ENCODE measurements at regions not wholly inside any gene's neighbourhood (a gene's known extent, or its start where the extent isn't known, plus 50 kb on each side); places are given as distances from the start of the nearest gene placed in this dataset.

- intact Hi-C loops (cut with DNase I, micrococcal nuclease), result no loop called here
- no peaks in the 10 kb centered on the region for H3K36me3 Mint-ChIP-seq (ENCODE audit: low read depth)
- ATAC-seq (no peak), DNase-seq (no peak)
- no peak overlapping the region for H3K4me3 Mint-ChIP-seq
- H3K4me1 Mint-ChIP-seq, result no peaks in the 10 kb centered on the region
- ChIA-PET POLR2A (no interaction called here), CTCF (interaction anchor here (0.7 kb wide), 1 partner anchor 23 kb away, joined by 3 read pairs; no protein-coding TSS in a partner anchor)
- peaks cover 8% of the 10 kb centered on the region for H3K27me3 Mint-ChIP-seq
- H3K27ac Mint-ChIP-seq, result no peak overlapping the region
- H3K9me3 Mint-ChIP-seq (ENCODE audit: low read depth), result no peaks in the 10 kb centered on the region
Measured at GRCh38 chr2:236904389-236905263, 181.1 kb upstream of the COPS8 start.

GRCh38 chr2:236905976-236906375 lies 179.7 kb upstream of the COPS8 start:
- no peaks in the 10 kb centered on the region for H3K4me1 Mint-ChIP-seq
- ChIA-PET CTCF (no interaction called here), POLR2A (no interaction called here)
- peaks cover 8% of the 10 kb centered on the region for H3K27me3 Mint-ChIP-seq
- no peak for ATAC-seq
- DNase-seq, result no peak
- no peaks in the 10 kb centered on the region for H3K36me3 Mint-ChIP-seq (ENCODE audit: low read depth)
- no peaks in the 10 kb centered on the region for H3K9me3 Mint-ChIP-seq (ENCODE audit: low read depth)
- no peak overlapping the region for H3K4me3 Mint-ChIP-seq
- intact Hi-C loops (cut with DNase I, micrococcal nuclease), result no loop called here
- no peak overlapping the region for H3K27ac Mint-ChIP-seq

- intact Hi-C loops (cut with DNase I, micrococcal nuclease), result no loop called here
- ChIA-PET CTCF (no interaction called here), POLR2A (no interaction called here)
- H3K27ac Mint-ChIP-seq, result no peak overlapping the region
- no peaks in the 10 kb centered on the region for H3K4me1 Mint-ChIP-seq
- DNase-seq (no peak), ATAC-seq (no peak)
- H3K4me3 Mint-ChIP-seq, result no peak overlapping the region
- no peaks in the 10 kb centered on the region for H3K36me3 Mint-ChIP-seq (ENCODE audit: low read depth)
- peaks cover 10% of the 10 kb centered on the region for H3K27me3 Mint-ChIP-seq
- H3K9me3 Mint-ChIP-seq (ENCODE audit: low read depth), result no peaks in the 10 kb centered on the region
Measured at GRCh38 chr2:236908439-236909192, 177.1 kb upstream of the COPS8 start.

- intact Hi-C loops (cut with DNase I, micrococcal nuclease), result no loop called here
- ChIA-PET POLR2A (no interaction called here), CTCF (no interaction called here)
- no peaks in the 10 kb centered on the region for H3K9me3 Mint-ChIP-seq (ENCODE audit: low read depth)
- peaks cover 8% of the 10 kb centered on the region for H3K27me3 Mint-ChIP-seq
- H3K27ac Mint-ChIP-seq, result no peak overlapping the region
- no peaks in the 10 kb centered on the region for H3K4me1 Mint-ChIP-seq
- ATAC-seq (no peak), DNase-seq (no peak)
- no peak overlapping the region for H3K4me3 Mint-ChIP-seq
- H3K36me3 Mint-ChIP-seq (ENCODE audit: low read depth), result no peaks in the 10 kb centered on the region
Measured at GRCh38 chr2:236909193-236909504, 176.5 kb upstream of the COPS8 start.

- DNase-seq (no peak), ATAC-seq (no peak)
- no peaks in the 10 kb centered on the region for H3K9me3 Mint-ChIP-seq (ENCODE audit: low read depth)
- intact Hi-C loops (cut with DNase I, micrococcal nuclease), result no loop called here
- H3K36me3 Mint-ChIP-seq (ENCODE audit: low read depth), result no peaks in the 10 kb centered on the region
- no peaks in the 10 kb centered on the region for H3K4me1 Mint-ChIP-seq
- no peak overlapping the region for H3K27ac Mint-ChIP-seq
- ChIA-PET CTCF (no interaction called here), POLR2A (no interaction called here)
- peaks cover 4% of the 10 kb centered on the region for H3K27me3 Mint-ChIP-seq
- H3K4me3 Mint-ChIP-seq, result no peak overlapping the region
Measured at GRCh38 chr2:236909802-236910201, 175.9 kb upstream of the COPS8 start.

GRCh38 chr2:236910781-236911495 lies 174.8 kb upstream of the COPS8 start:
- ChIA-PET CTCF (interaction anchor here (0.7 kb wide), 1 partner anchor 1440 kb away, joined by 3 read pairs; no protein-coding TSS in a partner anchor), POLR2A (no interaction called here)
- ATAC-seq, result no peak
- Mint-ChIP-seq H3K27ac (no peak overlapping the region), H3K9me3 (ENCODE audit: low read depth) (no peaks in the 10 kb centered on the region), H3K4me1 (no peaks in the 10 kb centered on the region), H3K27me3 (peaks cover 4% of the 10 kb centered on the region), H3K36me3 (ENCODE audit: low read depth) (no peaks in the 10 kb centered on the region), H3K4me3 (no peak overlapping the region)
- intact Hi-C loops (cut with DNase I, micrococcal nuclease), result no loop called here
- DNase-seq, result no peak

GRCh38 chr2:236912326-236913120 lies 173.2 kb upstream of the COPS8 start:
- ChIA-PET POLR2A (no interaction called here), CTCF (interaction anchor here (0.6 kb wide), 1 partner anchor 108 kb away, joined by 3 read pairs; no protein-coding TSS in a partner anchor)
- Mint-ChIP-seq H3K9me3 (ENCODE audit: low read depth) (no peaks in the 10 kb centered on the region), H3K27ac (no peak overlapping the region), H3K4me1 (no peaks in the 10 kb centered on the region), H3K36me3 (ENCODE audit: low read depth) (no peaks in the 10 kb centered on the region), H3K27me3 (peaks cover 8% of the 10 kb centered on the region), H3K4me3 (no peak overlapping the region)
- intact Hi-C loops (cut with DNase I, micrococcal nuclease), result no loop called here
- ATAC-seq (no peak), DNase-seq (no peak)

GRCh38 chr2:236915186-236915585 lies 170.5 kb upstream of the COPS8 start:
- intact Hi-C loops (cut with DNase I, micrococcal nuclease), result no loop called here
- Mint-ChIP-seq H3K4me1 (no peaks in the 10 kb centered on the region), H3K27me3 (peaks cover 10% of the 10 kb centered on the region), H3K36me3 (ENCODE audit: low read depth) (no peaks in the 10 kb centered on the region), H3K9me3 (ENCODE audit: low read depth) (no peaks in the 10 kb centered on the region), H3K4me3 (no peak overlapping the region), H3K27ac (no peak overlapping the region)
- CTCF ChIA-PET, result no interaction called here
- DNase-seq, result no peak
- ATAC-seq, result no peak
- POLR2A ChIA-PET, result no interaction called here

GRCh38 chr2:236915726-236916125 lies 170.0 kb upstream of the COPS8 start:
- peaks cover 12% of the 10 kb centered on the region for H3K27me3 Mint-ChIP-seq
- H3K4me3 Mint-ChIP-seq, result no peak overlapping the region
- intact Hi-C loops (cut with DNase I, micrococcal nuclease), result no loop called here
- DNase-seq (no peak), ATAC-seq (no peak)
- CTCF ChIA-PET, result no interaction called here
- H3K36me3 Mint-ChIP-seq (ENCODE audit: low read depth), result no peaks in the 10 kb centered on the region
- H3K27ac Mint-ChIP-seq, result no peak overlapping the region
- H3K4me1 Mint-ChIP-seq, result no peaks in the 10 kb centered on the region
- POLR2A ChIA-PET, result no interaction called here
- no peaks in the 10 kb centered on the region for H3K9me3 Mint-ChIP-seq (ENCODE audit: low read depth)

- H3K9me3 Mint-ChIP-seq (ENCODE audit: low read depth), result no peaks in the 10 kb centered on the region
- ATAC-seq (no peak), DNase-seq (no peak)
- H3K36me3 Mint-ChIP-seq (ENCODE audit: low read depth), result no peaks in the 10 kb centered on the region
- H3K4me1 Mint-ChIP-seq, result no peaks in the 10 kb centered on the region
- H3K27ac Mint-ChIP-seq, result no peak overlapping the region
- CTCF ChIA-PET, result no interaction called here
- intact Hi-C loops (cut with DNase I, micrococcal nuclease), result no loop called here
- no peak overlapping the region for H3K4me3 Mint-ChIP-seq
- POLR2A ChIA-PET, result no interaction called here
- H3K27me3 Mint-ChIP-seq, result peaks cover 12% of the 10 kb centered on the region
Measured at GRCh38 chr2:236916181-236916580, 169.5 kb upstream of the COPS8 start.

GRCh38 chr2:236916651-236917050 lies 169.0 kb upstream of the COPS8 start:
- DNase-seq, result no peak
- ATAC-seq, result no peak
- Mint-ChIP-seq H3K4me3 (no peak overlapping the region), H3K9me3 (ENCODE audit: low read depth) (no peaks in the 10 kb centered on the region), H3K27ac (no peak overlapping the region), H3K36me3 (ENCODE audit: low read depth) (no peaks in the 10 kb centered on the region), H3K4me1 (no peaks in the 10 kb centered on the region), H3K27me3 (peaks cover 12% of the 10 kb centered on the region)
- CTCF ChIA-PET, result no interaction called here
- POLR2A ChIA-PET, result no interaction called here
- intact Hi-C loops (cut with DNase I, micrococcal nuclease), result no loop called here

All from activated CD4-positive, alpha-beta T cell treated with anti-CD3 and anti-CD28 coated beads for 36 hours (primary cell).